ENCODE measurements at regions not wholly inside any gene's neighbourhood (a gene's known extent, or its start where the extent isn't known, plus 50 kb on each side); places are given as distances from the start of the nearest gene placed in this dataset.

GRCh38 chr1:185600641-185601040, 133.6 kb upstream of the HMCN1 start:
- H3K9me3 Mint-ChIP-seq, result no peaks in the 10 kb centered on the region
- H3K4me1 ChIP-seq (ENCODE audit: insufficient read depth, low read length), result no peaks in the 10 kb centered on the region
- H3K79me2 ChIP-seq (ENCODE audit: insufficient read depth, low read length), result no peaks in the 10 kb centered on the region
- H3K9me3 ChIP-seq (ENCODE audit: control insufficient read depth, low read depth, low read length), result no peaks in the 10 kb centered on the region
- peaks cover 0 to 3% of the 10 kb centered on the region in 2 experiments; a peak in 2 of 4 replicates for H3K4me1 Mint-ChIP-seq
- H3K36me3 Mint-ChIP-seq (ENCODE audit: insufficient read depth in 1 of 3, low read depth in 3 of 3), result no peaks in the 10 kb centered on the region
- no peak overlapping the region for H2AK5ac ChIP-seq (ENCODE audit: insufficient read length, low read length)
- H3K18ac ChIP-seq (ENCODE audit: insufficient read length, low read depth, low read length), result no peak overlapping the region
- H3K56ac ChIP-seq (ENCODE audit: insufficient read length, low read depth, low read length), result no peak overlapping the region
- WGBS (ENCODE audit: extremely low coverage, insufficient read length, low lambda C conversion rate), result no CpG with 5 or more reads among the region's 2 CpGs
- no peak overlapping the region for H2BK5ac ChIP-seq (ENCODE audit: insufficient read length, low read length)
- H3K4me2 ChIP-seq (ENCODE audit: insufficient read depth, insufficient read length, low read length), result no peak overlapping the region
- no peak overlapping the region for H2BK120ac ChIP-seq (ENCODE audit: low read depth, low read length, poor library complexity, severe bottlenecking)
- no peaks in the 10 kb centered on the region for H3K27me3 Mint-ChIP-seq (ENCODE audit: low read depth)
- H3K9ac ChIP-seq (ENCODE audit: extremely low read depth, insufficient read length, low read length), result no peak overlapping the region
- no peak overlapping the region for H3K4ac ChIP-seq (ENCODE audit: low read depth, low read length)
- H3K27ac Mint-ChIP-seq, result no peak overlapping the region
- no peak overlapping the region for H3K23ac ChIP-seq (ENCODE audit: insufficient read length, low read depth, low read length)
- H3K79me1 ChIP-seq (ENCODE audit: insufficient read depth, low read depth, low read length, poor library complexity, severe bottlenecking), result no peaks in the 10 kb centered on the region
- no peak overlapping the region for H3K14ac ChIP-seq (ENCODE audit: insufficient read depth, low read length)
- H3K27ac ChIP-seq (ENCODE audit: insufficient read length, low read depth, low read length), result no peak overlapping the region
- no peak overlapping the region for H2BK20ac ChIP-seq (ENCODE audit: low read depth, low read length, poor library complexity, severe bottlenecking)
- no peak overlapping the region for H3K4me3 Mint-ChIP-seq
- H3K27me3 ChIP-seq (ENCODE audit: insufficient read depth, low read length), result no peaks in the 10 kb centered on the region
- no peak overlapping the region for H3T11ph ChIP-seq (ENCODE audit: low read length)
- no peaks in the 10 kb centered on the region for H3K23me2 ChIP-seq (ENCODE audit: insufficient read length, low read depth, low read length, poor library complexity, severe bottlenecking)
- H2AFZ ChIP-seq (ENCODE audit: low read length), result no peak overlapping the region
- no peak overlapping the region for H2BK15ac ChIP-seq (ENCODE audit: low read depth, low read length)
- no peak overlapping the region for H4K5ac ChIP-seq (ENCODE audit: insufficient read length, low read depth, low read length)
- DNase-seq, result no peak
- H4K20me1 ChIP-seq (ENCODE audit: control insufficient read depth, insufficient read depth, insufficient read length), result no peaks in the 10 kb centered on the region
- no peak overlapping the region for H4K8ac ChIP-seq (replicated peaks; ENCODE audit: insufficient read length, low read depth, low read length)
- no peak overlapping the region for H4K91ac ChIP-seq (ENCODE audit: insufficient read length, low read depth, low read length)
- no peak overlapping the region for H2BK12ac ChIP-seq (ENCODE audit: insufficient read length, low read depth, low read length)
- no peak for TF ChIP-seq CTCF (conservative IDR thresholded peaks at IDR 0.05)

All from H9 (cell line).